GM18505 (cell line): ENCODE measurements at regions not wholly inside any gene's neighbourhood (a gene's known extent, or its start where the extent isn't known, plus 50 kb on each side); places are given as distances from the start of the nearest gene placed in this dataset.

Source experiments
- ATAC-seq: cut with Tn5 transposase; IDR thresholded peaks from one replicate; pipeline ENCODE4 v1.9.1; 2021; ENCODE audit not compliant: unreplicated experiment
- POLR2A ChIP-seq: IDR thresholded peaks from 4 replicates; pipeline ENCODE4 v1.6.1; 2011; ENCODE audit warnings: borderline replicate concordance; ENCODE audit not compliant: insufficient read depth, insufficient read length; ENCODE audit errors: extremely low read depth

GRCh38 chr4:183853548-183853940, 51.6 kb upstream of the STOX2 start:
- TF ChIP-seq POLR2A = no peak
- no peak for ATAC-seq
